ENCODE measurements at regions not wholly inside any gene's neighbourhood (a gene's known extent, or its start where the extent isn't known, plus 50 kb on each side); places are given as distances from the start of the nearest gene placed in this dataset.

DNA sequence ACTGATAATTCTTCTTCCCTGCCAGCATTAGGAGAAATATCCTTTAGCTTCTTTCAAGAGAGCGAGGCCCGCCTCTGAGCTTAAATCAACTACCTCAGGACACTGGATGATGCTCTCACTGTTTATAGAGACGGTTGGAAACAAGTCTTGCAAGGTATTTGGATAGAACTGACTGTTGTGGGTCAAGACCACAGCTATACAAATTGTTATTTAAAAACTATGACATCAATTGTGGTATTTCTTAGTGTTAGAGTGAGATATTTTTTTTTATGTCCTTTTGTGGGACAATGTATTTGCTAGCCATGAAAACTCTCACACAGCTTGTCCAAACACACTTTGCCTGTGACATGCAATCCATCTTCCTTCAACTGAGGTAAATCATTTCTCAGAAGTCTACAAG is 136.3 kb upstream of the PHACTR1 start:
- intact Hi-C loops (cut with micrococcal nuclease): no loop called here

- intact Hi-C loops (cut with micrococcal nuclease): no loop called here
These were observed 134.0 kb upstream of the PHACTR1 start for GRCh38 chr6:12582421-12583110.

GRCh38 chr6:12584631-12585405 is 131.7 kb upstream of the PHACTR1 start:
- intact Hi-C loops (cut with micrococcal nuclease): no loop called here

DNA sequence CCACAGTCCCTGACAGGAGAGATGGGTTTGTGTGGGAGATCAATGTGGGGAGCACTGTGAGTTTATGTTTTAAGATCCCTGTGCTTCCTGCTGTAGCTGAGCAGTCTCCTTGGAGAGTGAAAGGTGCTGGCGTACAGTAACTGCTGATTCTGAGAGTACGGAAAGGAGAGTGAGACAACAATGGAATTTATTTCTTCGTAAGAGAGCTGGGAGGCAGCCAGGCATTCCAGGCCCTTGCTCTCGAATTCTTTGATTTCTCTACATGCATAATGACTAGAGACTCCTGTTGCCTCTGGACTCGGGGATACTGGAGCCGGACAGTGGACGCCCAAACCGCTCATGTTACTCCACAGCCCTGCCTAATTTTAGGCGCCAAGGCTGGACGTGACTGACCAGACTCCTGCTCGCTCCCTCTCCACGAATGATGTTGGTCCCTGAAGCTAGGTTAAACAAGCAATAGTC is 131.0 kb upstream of the PHACTR1 start:
- intact Hi-C loops (cut with micrococcal nuclease): no loop called here

DNA sequence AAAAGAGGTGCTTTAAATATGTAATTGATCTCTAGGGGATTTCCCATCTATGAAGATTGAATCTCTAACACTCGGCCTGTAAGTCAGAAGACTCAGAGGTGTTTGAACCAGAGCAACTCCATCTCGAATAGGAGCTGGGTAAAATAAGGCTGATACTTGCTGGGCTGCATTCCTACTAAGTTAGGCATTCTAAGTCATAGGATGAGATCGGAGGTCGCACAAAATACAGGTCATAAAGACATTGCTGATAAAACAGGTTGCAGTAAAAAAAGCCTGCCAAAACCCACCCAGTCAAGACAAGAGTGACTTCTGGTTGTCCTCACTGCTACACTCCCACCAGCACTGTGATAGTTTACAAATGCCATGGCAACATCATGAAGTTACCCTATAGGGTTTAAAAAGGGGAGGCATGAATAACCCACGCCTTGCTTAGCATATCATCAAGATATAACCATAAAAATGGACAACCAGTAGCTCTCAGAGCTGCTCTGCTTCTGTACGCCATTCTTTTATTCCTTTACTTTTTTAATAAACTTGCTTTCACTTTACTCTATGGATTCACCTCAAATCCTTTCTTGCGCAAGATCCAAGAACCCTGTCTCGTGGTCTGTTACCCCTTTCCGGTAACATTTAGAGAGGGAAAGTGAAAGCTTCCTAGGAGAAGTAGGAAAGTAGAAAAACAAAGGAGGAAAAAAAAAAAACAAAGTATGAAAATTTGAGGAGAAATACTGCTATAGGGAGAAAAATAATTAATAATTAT is 129.7 kb upstream of the PHACTR1 start:
- intact Hi-C loops (cut with micrococcal nuclease): no loop called here

GRCh38 chr6:12590901-12591300 is 125.7 kb upstream of the PHACTR1 start:
- intact Hi-C loops (cut with micrococcal nuclease): no loop called here

DNA sequence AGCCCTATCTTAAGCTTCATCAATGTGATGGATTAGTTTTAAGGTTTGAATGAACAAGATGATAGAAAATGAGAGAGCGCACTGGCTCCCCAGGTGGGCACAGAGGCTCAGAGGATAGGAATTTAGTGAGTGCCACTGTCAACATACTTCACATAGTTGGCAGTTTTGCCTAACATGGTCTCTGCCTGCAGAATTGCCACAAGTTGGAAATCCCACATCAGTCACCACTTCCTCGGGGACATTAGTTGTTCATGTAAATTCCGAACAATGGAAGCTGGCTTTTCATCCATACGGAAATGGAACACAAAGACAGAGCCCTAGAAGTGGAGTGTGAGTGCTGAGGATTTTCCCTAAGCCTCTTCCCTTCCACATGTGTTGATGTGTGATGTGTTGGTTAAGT is 123.9 kb upstream of the PHACTR1 start:
- intact Hi-C loops (cut with micrococcal nuclease): no loop called here

GRCh38 chr6:12593771-12594529 is 122.6 kb upstream of the PHACTR1 start:
- intact Hi-C loops (cut with micrococcal nuclease): no loop called here

GRCh38 chr6:12594530-12594893 is 122.1 kb upstream of the PHACTR1 start:
- intact Hi-C loops (cut with micrococcal nuclease): no loop called here

DNA sequence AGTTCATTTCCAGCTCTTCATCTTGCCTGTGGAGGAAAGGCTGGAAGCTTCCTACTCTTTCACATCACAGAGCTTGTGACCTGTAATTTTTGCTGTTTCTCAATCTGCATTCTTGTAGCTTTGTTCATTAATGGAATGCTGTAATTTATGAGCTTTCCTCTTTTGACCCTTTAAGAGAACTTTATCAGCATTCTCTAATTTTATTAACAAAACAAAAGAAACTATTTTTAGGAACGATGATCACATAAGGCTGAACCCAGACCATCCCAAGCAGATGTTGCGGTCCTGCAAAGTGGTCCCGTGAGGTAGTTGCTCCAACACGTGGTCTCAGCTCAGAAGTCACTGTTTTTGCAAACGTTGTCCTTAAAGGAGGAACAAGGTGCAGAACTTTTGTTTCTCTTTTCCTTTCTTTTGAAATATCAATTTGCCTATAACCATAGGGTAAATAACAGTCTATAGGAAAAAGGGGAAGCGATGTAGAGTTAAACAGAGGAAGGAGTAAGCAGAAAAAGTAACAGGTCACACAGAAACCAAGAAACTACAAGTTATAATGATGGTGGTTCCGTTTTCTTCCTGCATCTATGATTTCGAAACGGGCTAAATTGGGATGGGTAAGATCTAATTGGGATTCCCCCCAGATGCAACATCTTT is 121.3 kb upstream of the PHACTR1 start:
- intact Hi-C loops (cut with micrococcal nuclease): no loop called here

DNA sequence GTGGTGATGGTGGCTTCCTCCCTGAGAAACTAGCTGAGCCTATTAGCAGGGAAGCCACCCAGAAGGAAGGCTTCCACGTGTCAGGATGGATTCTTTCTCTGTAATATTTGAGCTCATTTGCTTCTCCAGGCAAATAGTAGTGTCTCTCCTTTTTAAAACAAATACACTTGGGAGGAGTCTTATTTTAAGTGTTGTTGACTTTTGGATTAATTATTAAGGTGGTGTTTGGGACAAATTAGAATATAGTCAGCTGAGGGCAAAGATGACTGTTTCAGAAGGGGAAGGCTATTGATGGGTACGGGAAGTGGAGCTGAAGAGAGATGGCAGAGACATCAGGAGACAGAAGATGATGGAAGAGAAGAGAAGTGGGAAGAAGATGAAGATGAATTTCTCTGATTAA is 119.8 kb upstream of the PHACTR1 start:
- intact Hi-C loops (cut with micrococcal nuclease): no loop called here

- intact Hi-C loops (cut with micrococcal nuclease): no loop called here
These were observed 117.6 kb upstream of the PHACTR1 start for GRCh38 chr6:12598919-12599318.

GRCh38 chr6:12601881-12602280 is 114.7 kb upstream of the PHACTR1 start:
- intact Hi-C loops (cut with micrococcal nuclease): loop anchor here (10.0 kb wide), 1 partner anchor 537 kb away; no protein-coding TSS in a partner anchor

- intact Hi-C loops (cut with micrococcal nuclease): loop anchor here (10.0 kb wide), 1 partner anchor 538 kb away; no protein-coding TSS in a partner anchor
These were observed 114.2 kb upstream of the PHACTR1 start for GRCh38 chr6:12602342-12602741.

- intact Hi-C loops (cut with micrococcal nuclease): loop anchor here (10.0 kb wide), 1 partner anchor 538 kb away; no protein-coding TSS in a partner anchor
These were observed 113.5 kb upstream of the PHACTR1 start for GRCh38 chr6:12602951-12603672.

- intact Hi-C loops (cut with micrococcal nuclease): loop anchor here (10.0 kb wide), 1 partner anchor 539 kb away; no protein-coding TSS in a partner anchor
These were observed 112.9 kb upstream of the PHACTR1 start for GRCh38 chr6:12603673-12604049.

DNA sequence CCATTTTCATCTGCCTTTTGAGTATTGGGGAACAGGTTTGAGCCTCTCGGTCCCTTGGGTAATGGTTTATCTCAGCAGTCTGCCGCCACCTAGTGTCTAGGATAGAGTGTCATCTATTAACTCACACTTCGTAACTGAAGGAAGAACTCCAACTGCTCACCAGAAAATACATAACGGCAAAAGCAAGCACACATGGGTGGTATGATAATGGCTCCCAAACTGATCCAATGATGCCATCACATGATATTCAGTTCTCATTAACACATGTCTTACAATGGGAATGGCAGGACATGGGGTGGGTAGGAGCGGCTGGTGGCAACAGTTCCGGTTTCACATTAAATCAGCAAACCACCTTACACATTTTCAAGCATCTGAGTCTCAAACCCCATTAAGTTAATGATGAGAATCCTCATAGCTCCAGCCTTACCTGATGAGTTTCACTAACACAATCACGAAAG is 110.7 kb upstream of the PHACTR1 start:
- intact Hi-C loops (cut with micrococcal nuclease): loop anchor here (1.0 to 10.0 kb wide), 7 partner anchors 104 to 1021 kb away; partner anchors contain the start of gene EDN1

GRCh38 chr6:12606616-12607015 is 110.0 kb upstream of the PHACTR1 start:
- intact Hi-C loops (cut with micrococcal nuclease): loop anchor here (5.0 to 10.0 kb wide), 4 partner anchors 104 to 894 kb away; no protein-coding TSS in a partner anchor

GRCh38 chr6:12608016-12608860 is 108.3 kb upstream of the PHACTR1 start:
- intact Hi-C loops (cut with micrococcal nuclease): loop anchor here (1.0 to 10.0 kb wide), 5 partner anchors 106 to 990 kb away; no protein-coding TSS in a partner anchor
